Urinary bladder (tissue), 3 donors: ENCODE measurements at regions not wholly inside any gene's neighbourhood (a gene's known extent, or its start where the extent isn't known, plus 50 kb on each side); places are given as distances from the start of the nearest gene placed in this dataset.

ENCODE experiments used
- DNase-seq: peaks from one replicate; pipeline ENCODE4 v3.0.0-alpha.2; 2015; ENCODE audit errors: extremely low spot score
- H3K27ac ChIP-seq: one replicate; pipeline ENCODE4 v1.5.1; 2013; ENCODE audit warnings: low read depth, mild to moderate bottlenecking, moderate library complexity
- H3K36me3 ChIP-seq: one replicate; pipeline ENCODE4 v1.6.1; 2013; ENCODE audit warnings: mild to moderate bottlenecking, moderate library complexity; ENCODE audit not compliant: insufficient read depth
- H3K4me1 ChIP-seq: one replicate; pipeline ENCODE4 v1.6.1; 2013; ENCODE audit warnings: mild to moderate bottlenecking, moderate library complexity; ENCODE audit not compliant: insufficient read depth
- H3K4me3 ChIP-seq: one replicate; pipeline ENCODE4 v1.5.1; 2013; ENCODE audit warnings: low read depth, low read length
- WGBS: extraction: QIAGEN DNeasy Blood & Tissue Kit; methylation state at CpG from one replicate; pipeline ENCODE4 v1.1.7; 2013; 5-methylcytosine and 5-hydroxymethylcytosine counted together
- donor health status: healthy with polysubstance abuse.
- donor health status: healthy.

DNA sequence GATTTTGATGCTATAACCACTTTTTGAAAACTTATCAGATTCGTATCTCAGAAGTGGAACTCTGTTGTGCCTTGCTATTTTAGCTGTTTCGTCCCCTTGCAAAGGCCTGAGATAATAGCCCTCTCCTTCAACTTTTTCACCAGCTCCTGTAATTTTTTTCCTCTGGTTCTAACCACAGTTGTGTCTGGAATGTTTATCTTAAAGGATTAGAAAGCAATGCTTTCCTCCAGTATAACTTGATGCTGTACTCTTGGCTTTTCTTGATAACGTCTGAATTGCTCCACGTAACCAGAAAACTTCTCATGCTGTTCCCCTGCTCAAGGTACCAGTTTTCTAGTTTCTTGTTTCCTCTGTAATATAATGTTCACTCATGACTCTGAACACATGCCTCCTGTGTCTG, 209.4 kb downstream of the DTWD2 start:
- no peaks in the 10 kb centered on the region for H3K36me3 ChIP-seq
- 43% methylated on average over 4 of the region's 4 CpGs for WGBS
- DNase-seq = no peak
- no peaks in the 10 kb centered on the region for H3K4me1 ChIP-seq
- H3K27ac ChIP-seq = no peak overlapping the region
- no peak overlapping the region for H3K4me3 ChIP-seq

DNA sequence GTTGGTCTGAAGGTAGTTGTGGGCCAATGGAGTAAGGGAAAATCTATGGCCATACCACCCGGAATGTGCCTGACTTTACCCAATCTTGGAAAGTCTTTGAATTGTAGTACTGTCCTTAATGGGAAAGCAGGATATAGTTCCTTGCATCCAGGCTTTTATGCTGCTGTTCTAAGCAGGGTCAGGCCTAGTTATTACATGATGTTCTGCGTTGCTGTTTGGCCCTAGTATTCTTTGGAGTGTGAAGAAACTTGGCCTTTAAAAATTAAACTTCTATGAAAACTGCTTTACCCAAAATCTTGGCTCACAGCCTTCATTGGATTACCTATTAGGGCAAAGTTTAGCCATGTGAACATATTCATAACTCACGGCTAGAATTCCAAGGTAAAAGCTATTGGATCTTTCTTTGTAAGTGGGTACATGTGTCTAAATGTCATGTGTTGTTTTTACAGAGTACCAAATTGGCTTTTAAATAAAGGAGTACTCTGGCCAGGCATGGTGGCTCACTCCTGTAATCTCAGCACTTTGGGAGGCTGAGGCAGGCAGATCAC, 211.1 kb downstream of the DTWD2 start:
- WGBS = 87% methylated on average over 3 of the region's 3 CpGs
- Histone ChIP-seq H3K4me3 (no peak overlapping the region), H3K27ac (no peak overlapping the region), H3K4me1 (no peaks in the 10 kb centered on the region), H3K36me3 (no peaks in the 10 kb centered on the region)
- no peak for DNase-seq

DNA sequence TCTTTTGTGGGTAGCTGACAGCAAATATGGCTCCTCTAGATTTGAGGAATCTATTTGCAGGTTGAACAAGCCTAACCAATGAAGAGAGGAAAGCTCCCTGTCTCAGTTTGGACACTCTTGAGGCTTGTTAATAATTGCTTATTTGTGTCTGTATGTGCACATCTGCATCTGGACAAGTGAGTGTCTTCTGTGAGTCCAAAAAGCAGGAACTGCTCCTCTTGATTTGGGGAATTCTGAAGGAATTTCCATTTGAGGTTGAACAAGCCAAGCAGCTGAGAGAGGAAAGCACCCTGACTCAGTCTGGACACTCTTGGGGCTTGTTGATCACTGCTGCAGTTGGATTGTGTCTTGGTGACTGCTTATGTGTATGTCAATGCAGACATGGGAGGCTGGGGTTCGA, 211.6 kb downstream of the DTWD2 start:
- no peak for DNase-seq

DNA sequence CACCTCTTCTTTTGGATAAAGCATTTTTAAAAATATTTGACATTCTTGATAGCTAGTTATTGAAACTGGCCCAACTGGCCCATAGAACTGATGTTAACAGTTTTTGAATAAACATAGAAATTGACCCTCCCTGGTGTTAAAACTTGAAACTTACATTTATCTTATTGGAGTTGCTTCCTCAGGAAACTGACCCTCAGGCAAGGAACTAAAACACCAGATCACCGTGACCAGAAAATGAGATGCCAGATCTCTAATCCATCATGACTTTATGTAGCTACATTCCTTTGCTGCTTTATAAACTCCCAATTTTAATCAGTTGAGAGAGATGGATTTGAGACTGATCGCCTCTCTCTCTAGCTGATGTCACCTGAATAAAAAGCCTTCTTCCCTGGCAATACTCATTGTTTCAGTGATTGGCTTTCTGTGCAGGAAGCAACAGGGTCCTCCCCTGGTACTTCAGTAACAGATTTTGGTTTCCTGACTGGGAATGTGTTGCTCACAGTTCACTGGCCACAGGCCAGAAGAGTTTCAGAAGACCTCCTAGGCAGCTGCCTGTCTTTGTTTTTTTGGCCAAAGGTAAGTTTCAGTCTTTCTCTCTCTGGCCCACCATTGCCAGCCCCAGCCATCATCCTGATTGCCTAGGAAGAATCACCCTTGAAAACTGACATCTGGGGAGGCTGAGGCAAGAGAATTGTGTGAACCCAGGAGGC, 212.4 kb downstream of the DTWD2 start:
- 71% methylated on average over 2 of the region's 2 CpGs for WGBS

More for the DNA sequence above, 211.6 kb downstream of the DTWD2 start:
- WGBS = 98% methylated on average over 1 of the region's 1 CpG
- Histone ChIP-seq H3K4me3 (no peak overlapping the region), H3K4me1 (no peaks in the 10 kb centered on the region), H3K36me3 (no peaks in the 10 kb centered on the region), H3K27ac (no peak overlapping the region)

DNA sequence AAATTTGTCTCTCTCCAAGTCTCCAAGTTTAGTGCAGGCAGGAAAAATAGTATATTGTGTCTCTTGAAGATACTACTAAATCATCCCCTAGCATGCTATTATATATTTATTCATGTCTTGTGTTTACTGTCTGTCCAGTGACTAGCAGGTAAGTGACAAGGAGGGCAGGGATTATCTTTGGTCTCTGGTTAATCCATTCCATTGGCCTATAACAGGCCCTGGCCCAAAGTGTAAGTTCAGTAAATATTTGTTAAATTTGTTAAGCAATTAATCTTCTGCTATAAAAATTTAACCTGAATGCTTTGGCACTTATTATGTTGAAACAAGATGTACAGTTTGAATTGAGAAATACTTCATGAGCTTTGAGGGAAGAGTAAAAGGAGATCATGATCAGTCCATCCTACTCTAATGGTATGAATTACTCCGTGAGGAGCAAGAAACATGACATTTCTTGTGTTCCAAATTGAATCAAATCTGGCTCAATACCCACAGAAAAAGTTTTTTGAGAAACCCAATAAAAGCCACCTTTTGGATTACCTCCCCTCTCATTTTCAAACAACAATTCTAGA, 219.7 kb downstream of the DTWD2 start:
- DNase-seq = no peak
- 73% methylated on average over 1 of the region's 1 CpG for WGBS
- no peaks in the 10 kb centered on the region for H3K4me1 ChIP-seq

More for the DNA sequence above, 212.4 kb downstream of the DTWD2 start:
- H3K4me3 ChIP-seq = no peak overlapping the region
- DNase-seq = no peak
- no peak overlapping the region for H3K27ac ChIP-seq
- H3K4me1 ChIP-seq = no peaks in the 10 kb centered on the region
- no peaks in the 10 kb centered on the region for H3K36me3 ChIP-seq

DNA sequence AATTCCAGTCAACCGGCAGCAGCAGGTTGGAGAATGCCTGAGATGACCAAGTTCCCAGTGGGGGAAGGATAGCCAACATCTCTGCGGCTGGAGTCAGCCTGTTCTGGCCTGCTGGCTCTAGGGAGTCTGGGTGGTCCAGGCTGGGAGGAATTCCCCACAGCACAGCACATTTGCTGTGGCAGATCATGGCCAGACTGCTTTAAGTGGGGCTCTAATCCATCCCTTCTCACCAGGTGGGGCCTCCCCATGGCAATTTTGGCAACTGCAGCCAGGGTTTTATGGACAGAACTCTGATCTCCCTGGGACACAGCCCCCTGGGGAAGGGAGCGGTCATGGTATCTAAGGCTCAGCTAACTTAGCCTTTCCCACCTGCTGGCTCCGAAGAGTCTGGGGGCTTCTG, 226.1 kb downstream of the DTWD2 start:
- Histone ChIP-seq H3K36me3 (no peaks in the 10 kb centered on the region), H3K4me1 (no peaks in the 10 kb centered on the region), H3K27ac (no peak overlapping the region), H3K4me3 (no peak overlapping the region)
- 96% methylated on average over 4 of the region's 4 CpGs for WGBS
- DNase-seq = no peak

More for the DNA sequence above, 219.7 kb downstream of the DTWD2 start:
- no peak overlapping the region for H3K27ac ChIP-seq
- no peaks in the 10 kb centered on the region for H3K36me3 ChIP-seq
- H3K4me3 ChIP-seq = no peak overlapping the region

DNA sequence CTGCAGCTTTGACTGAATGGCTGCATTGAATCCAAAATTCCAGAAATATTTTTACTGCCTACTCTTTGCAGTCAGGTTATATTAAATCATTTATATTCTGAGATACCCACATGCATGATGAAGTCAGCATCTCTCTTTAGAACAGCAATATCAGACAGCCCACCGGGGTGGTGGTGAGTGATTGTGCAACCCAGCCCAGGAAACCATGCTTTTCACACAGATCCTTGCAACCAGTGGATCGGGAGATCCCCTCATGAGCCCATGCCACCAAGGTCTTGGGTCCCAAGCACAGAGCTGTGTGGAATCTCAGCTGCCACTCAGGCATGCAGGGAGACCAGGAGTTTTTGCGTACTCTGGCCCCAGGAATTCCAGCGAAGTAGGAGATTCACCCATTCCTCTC, 226.5 kb downstream of the DTWD2 start:
- 89% methylated on average over 4 of the region's 4 CpGs for WGBS
- no peak overlapping the region for H3K4me3 ChIP-seq
- H3K4me1 ChIP-seq = no peaks in the 10 kb centered on the region
- no peaks in the 10 kb centered on the region for H3K36me3 ChIP-seq
- DNase-seq = no peak
- H3K27ac ChIP-seq = no peak overlapping the region

DNA sequence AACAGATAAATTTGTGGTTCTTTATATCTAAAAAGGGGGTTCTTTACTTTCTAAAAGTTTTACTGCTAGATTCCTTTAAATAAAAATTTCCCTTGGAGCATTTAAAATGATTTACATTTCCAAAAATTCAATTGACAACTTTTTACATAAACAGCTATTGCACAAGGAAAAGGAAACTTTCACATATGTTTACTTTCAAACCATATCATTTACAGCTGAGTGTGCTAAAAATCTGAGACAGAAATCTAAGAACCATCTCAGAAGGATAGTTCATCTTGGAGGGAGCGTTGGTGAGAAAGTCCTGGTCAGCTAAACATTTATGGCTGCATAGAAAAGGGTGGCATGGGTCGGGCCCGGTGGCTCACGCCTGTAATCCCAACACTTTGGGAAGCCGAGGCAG, 235.4 kb downstream of the DTWD2 start:
- Histone ChIP-seq H3K4me1 (no peaks in the 10 kb centered on the region), H3K4me3 (no peak overlapping the region), H3K36me3 (no peaks in the 10 kb centered on the region), H3K27ac (no peak overlapping the region)
- no peak for DNase-seq
- WGBS = 61% methylated on average over 5 of the region's 5 CpGs

DNA sequence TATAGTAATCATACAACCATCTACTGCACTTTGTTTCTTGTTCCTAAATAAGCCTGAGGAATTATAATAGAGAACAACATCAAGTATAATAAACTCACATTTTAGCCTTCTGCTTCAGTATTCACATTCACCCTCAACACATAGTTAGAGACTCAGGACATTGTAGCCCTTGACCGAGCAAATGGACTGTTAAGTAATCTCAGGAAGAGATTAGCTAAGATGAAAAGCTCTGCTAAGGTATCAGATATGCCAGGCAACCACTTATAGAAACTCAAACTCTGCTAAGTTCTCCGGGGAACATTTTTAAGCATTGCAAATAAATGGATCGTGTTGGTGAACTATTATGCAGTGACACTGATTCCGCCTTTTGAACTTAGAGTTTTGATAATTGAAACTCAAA, 252.0 kb downstream of the DTWD2 start:
- no peaks in the 10 kb centered on the region for H3K4me1 ChIP-seq
- no peak overlapping the region for H3K27ac ChIP-seq
- H3K4me3 ChIP-seq = no peak overlapping the region
- WGBS = 68% methylated on average over 4 of the region's 4 CpGs
- DNase-seq = no peak
- no peaks in the 10 kb centered on the region for H3K36me3 ChIP-seq

DNA sequence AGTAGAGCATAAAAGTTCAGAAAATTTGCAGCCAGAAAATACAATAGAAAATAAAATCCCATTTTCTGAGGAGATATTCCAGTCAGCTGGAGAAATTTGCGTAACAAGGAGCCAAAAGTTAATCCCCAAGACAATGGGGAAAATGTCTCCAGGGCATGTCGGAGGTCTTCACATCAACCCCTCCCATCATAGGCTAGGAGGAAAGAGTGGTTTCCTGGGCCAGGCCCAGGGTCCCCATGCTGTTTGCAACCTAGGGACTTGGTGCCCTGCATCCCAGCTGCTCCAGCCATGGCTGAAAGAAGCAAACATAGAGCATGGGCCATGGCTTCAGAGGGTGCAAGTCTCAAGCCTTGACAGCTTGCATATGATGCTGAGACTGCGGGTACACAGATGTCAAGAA, 255.0 kb downstream of the DTWD2 start:
- WGBS = 95% methylated on average over 3 of the region's 3 CpGs
- H3K36me3 ChIP-seq = no peaks in the 10 kb centered on the region
- DNase-seq = no peak

DNA sequence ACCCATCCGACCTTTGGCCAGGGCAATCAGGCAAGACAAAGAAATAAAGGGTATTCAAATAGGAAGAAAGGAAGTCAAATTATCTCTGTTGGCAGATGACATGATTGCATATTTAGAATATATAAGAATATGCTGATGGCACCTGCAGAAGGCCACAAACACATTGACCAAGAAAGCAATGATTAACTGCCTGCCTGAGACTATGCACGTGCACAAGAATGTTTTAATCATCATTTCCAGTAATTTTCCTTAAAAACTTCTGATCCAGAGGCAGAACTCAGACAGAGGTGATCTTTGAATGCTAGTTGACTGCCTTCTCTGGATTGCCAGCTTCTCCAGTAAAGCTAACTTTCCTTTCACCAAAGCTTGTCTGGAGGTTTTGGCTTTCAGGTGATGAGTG, 260.2 kb downstream of the DTWD2 start:
- no peak for DNase-seq
- WGBS = 85% methylated on average over 2 of the region's 2 CpGs
- no peak overlapping the region for H3K27ac ChIP-seq
- no peak overlapping the region for H3K4me3 ChIP-seq
- H3K4me1 ChIP-seq = no peaks in the 10 kb centered on the region
- H3K36me3 ChIP-seq = no peaks in the 10 kb centered on the region

More for the DNA sequence above, 255.0 kb downstream of the DTWD2 start:
- Histone ChIP-seq H3K4me3 (no peak overlapping the region), H3K4me1 (no peaks in the 10 kb centered on the region), H3K27ac (no peak overlapping the region)

DNA sequence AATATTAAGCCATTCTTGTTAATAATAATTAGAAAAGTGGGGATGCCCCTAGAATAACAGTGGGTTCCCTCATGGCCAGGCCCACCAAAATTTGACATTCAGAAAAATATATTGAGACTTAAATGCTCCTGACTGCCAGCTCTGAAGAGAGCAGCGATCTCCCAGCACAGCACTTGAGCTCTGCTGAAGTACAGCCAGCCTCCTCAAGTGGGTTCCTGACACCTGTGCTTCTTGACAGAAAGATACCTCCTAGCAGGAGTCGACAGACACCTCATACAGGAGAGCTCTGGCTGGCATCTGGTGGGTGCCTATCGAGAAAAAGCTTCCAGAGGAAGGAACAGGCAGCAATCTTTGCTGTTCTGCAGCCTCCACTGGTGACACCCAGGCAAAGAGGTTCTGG, 261.5 kb downstream of the DTWD2 start:
- no peak overlapping the region for H3K4me3 ChIP-seq
- no peak for DNase-seq
- WGBS = 85% methylated on average over 3 of the region's 3 CpGs
- H3K4me1 ChIP-seq = no peaks in the 10 kb centered on the region
- H3K36me3 ChIP-seq = no peaks in the 10 kb centered on the region
- H3K27ac ChIP-seq = no peak overlapping the region

DNA sequence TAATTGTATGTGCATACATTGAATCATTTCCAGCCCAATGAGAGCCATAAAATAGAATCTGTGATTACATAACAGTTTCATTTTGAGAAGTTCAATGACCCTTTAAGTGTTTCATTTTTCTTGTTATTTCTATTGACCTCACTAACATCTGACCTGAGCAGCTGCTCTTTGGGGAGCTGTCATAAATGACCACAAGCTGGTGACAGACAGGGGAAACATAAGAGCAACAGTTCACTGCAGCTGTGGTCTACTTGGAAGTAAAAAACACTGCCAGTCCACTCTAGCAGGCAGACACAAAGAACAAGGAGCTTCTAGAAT, 265.4 kb downstream of the DTWD2 start:
- Histone ChIP-seq H3K4me3 (no peak overlapping the region), H3K27ac (no peak overlapping the region), H3K36me3 (no peaks in the 10 kb centered on the region), H3K4me1 (no peaks in the 10 kb centered on the region)
- no peak for DNase-seq

DNA sequence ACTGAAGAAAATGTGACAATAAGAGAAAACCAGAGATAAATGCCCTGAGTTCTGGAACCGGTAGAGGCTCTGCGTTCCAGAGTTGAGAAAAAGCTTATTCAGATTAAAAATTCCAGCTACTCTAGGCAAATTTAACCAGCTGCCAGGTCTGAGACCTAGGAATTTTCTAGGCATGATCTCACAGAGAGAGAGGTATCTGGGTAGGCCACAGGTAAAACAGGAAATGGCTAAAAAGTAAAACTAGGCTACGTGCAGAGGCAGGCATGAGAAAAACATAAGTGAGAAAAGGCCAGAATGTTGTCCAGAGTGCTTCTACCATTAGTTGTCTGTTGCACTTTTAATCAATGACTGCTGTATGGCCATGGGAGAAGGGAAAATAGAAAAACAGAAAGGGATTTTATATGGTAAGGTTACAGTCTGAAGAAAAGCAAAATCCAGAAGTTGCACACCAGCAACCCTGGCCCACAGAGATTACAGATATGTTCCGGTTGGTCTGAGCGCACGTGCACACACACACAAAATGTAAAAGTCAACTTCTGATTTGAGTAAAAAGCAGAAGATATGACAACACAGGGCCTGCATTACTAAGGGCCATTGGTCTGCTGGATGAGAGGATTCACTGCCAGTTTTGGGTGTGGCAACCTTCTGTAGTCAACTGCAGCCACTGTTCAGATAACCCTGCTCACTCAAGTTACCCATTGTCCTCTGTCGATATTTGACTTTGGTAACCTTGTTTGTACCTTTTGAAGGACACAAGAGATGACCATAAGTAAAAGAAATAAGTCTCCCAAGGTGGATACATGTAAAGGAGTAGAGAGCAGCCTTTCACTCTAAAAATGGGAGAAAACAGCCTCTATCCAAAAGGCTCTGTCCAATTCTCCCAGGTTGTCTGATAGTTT, 266.0 kb downstream of the DTWD2 start:
- H3K36me3 ChIP-seq = no peaks in the 10 kb centered on the region
- H3K4me1 ChIP-seq = no peaks in the 10 kb centered on the region
- H3K27ac ChIP-seq = no peak overlapping the region
- no peak overlapping the region for H3K4me3 ChIP-seq
- 81% methylated on average over 7 of the region's 7 CpGs for whole genome bisulfite sequencing
- DNase-seq = no peak
